Neural progenitor cell (in vitro differentiated cells): ENCODE measurements at regions not wholly inside any gene's neighbourhood (a gene's known extent, or its start where the extent isn't known, plus 50 kb on each side); places are given as distances from the start of the nearest gene placed in this dataset.

Experiments
- DNase-seq: peaks from one replicate; pipeline ENCODE4 v3.0.0-alpha.2; 2016; ENCODE audit warnings: low spot score
- H2AFZ ChIP-seq: fragments of 200-600 bp; sonication (generic); replicated peaks from 2 replicates; pipeline ENCODE4 v1.6.1; 2016; ENCODE audit warnings: antibody characterized with exemption
- H3F3A ChIP-seq: fragments of 200-600 bp; sonication (generic); 2 replicates; pipeline ENCODE4 v1.6.1; 2016; ENCODE audit warnings: antibody characterized with exemption, low read depth
- H3K27ac ChIP-seq: fragments of 200-600 bp; sonication (generic); 2 replicates; pipeline ENCODE4 v1.5.1; 2016; ENCODE audit warnings: mild to moderate bottlenecking
- H3K27me3 ChIP-seq: fragments of 200-600 bp; sonication (generic); 2 replicates; pipeline ENCODE4 v1.6.1; 2016; ENCODE audit warnings: mild to moderate bottlenecking, moderate library complexity
- H3K36me3 ChIP-seq: fragments of 200-600 bp; sonication (generic); 2 replicates; pipeline ENCODE4 v1.5.1; 2016
- H3K4me1 ChIP-seq: fragments of 200-600 bp; sonication (generic); 2 replicates; pipeline ENCODE4 v1.6.1; 2016; ENCODE audit warnings: mixed run types
- H3K4me2 ChIP-seq: fragments of 200-600 bp; sonication (generic); 2 replicates; pipeline ENCODE4 v1.6.1; 2016
- H3K4me3 ChIP-seq: fragments of 200-600 bp; sonication (generic); 2 replicates; pipeline ENCODE4 v1.5.1; 2016
- H3K79me2 ChIP-seq: fragments of 200-600 bp; sonication (generic); 2 replicates; pipeline ENCODE4 v1.6.1; 2016; ENCODE audit warnings: low read depth
- H3K9ac ChIP-seq: fragments of 200-600 bp; sonication (generic); 2 replicates; pipeline ENCODE4 v1.6.1; 2016
- H3K9me3 ChIP-seq: fragments of 200-600 bp; sonication (generic); 2 replicates; pipeline ENCODE4 v1.5.1; 2016; ENCODE audit warnings: low read depth
- H4K20me1 ChIP-seq: fragments of 200-600 bp; sonication (generic); 2 replicates; pipeline ENCODE4 v1.6.1; 2016; ENCODE audit warnings: low read depth
- H3K27ac Mint-ChIP-seq: 3 replicates; pipeline ENCODE4 v1.8.0; 2021; ENCODE audit warnings: mixed read lengths
- H3K27me3 Mint-ChIP-seq: 2 replicates; pipeline ENCODE4 v1.8.0; 2022; ENCODE audit warnings: low read depth, mild to moderate bottlenecking, inconsistent platforms, moderate library complexity, mixed read lengths; ENCODE audit not compliant: insufficient read depth
- H3K36me3 Mint-ChIP-seq: 3 replicates; pipeline ENCODE4 v1.8.0; 2021; ENCODE audit warnings: mixed read lengths
- H3K4me1 Mint-ChIP-seq: 3 replicates; pipeline ENCODE4 v1.8.0; 2021; ENCODE audit warnings: mixed read lengths
- H3K4me3 Mint-ChIP-seq: 3 replicates; pipeline ENCODE4 v1.8.0; 2021; ENCODE audit warnings: mild to moderate bottlenecking, moderate library complexity, mixed read lengths
- H3K9me3 Mint-ChIP-seq: 3 replicates; pipeline ENCODE4 v1.8.0; 2020; ENCODE audit warnings: mixed read lengths
- EZH2 ChIP-seq: fragments of 200-600 bp; sonication (generic); IDR thresholded peaks from 2 replicates; pipeline ENCODE4 v1.6.1; 2017; ENCODE audit warnings: antibody characterized with exemption, mild to moderate bottlenecking, moderate library complexity
- EZH2phosphoT487 ChIP-seq: fragments of 200-600 bp; sonication (generic); IDR thresholded peaks from 2 replicates; pipeline ENCODE4 v1.6.1; 2017; ENCODE audit warnings: antibody characterized with exemption
- TF ChIP-seq, protein P1 (sequence below): fragments of 200-600 bp; sonication (generic); IDR thresholded peaks from 2 replicates; pipeline ENCODE4 v1.5.1; 2017; ENCODE audit warnings: antibody characterized with exemption, mild to moderate bottlenecking

DNA sequence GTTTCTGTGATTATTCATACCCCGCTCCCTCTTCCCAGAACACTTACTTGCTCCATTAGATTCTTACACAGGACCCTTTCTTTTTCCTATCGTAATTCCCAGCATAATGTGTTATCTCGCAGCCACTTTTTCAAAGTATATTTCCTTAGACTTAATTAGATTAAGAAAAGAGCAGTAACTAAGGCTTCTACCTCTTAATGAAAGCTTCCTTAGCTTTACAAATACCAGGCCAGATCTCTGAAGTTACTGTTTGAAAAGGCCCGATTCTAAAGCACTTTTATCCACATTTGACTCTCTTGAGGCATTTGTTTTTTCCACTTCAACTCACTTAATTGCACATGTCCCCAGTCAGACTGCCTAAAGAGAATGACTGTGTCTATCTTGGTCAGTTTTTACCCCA lies 1264.3 kb upstream of the ADGRL2 start:
- TF ChIP-seq EZH2, result no peak
- peak; percentile 64 for TF ChIP-seq EZH2phosphoT487
- Histone ChIP-seq H3K9me3 (no peaks in the 10 kb centered on the region), H3K9ac (no peak overlapping the region), H3K36me3 (no peaks in the 10 kb centered on the region), H3K27ac (no peak overlapping the region), H3K4me1 (peaks cover 59% of the 10 kb centered on the region), H3K27me3 (no peaks in the 10 kb centered on the region), H2AFZ (no peak overlapping the region), H3K79me2 (no peaks in the 10 kb centered on the region), H3K4me2 (peak overlapping the region; percentile 46), H3F3A (peaks cover 21% of the 10 kb centered on the region), H4K20me1 (no peaks in the 10 kb centered on the region), H3K4me3 (no peak overlapping the region)
- Mint-ChIP-seq H3K27ac (peak overlapping the region; percentile 39), H3K27me3 (no peaks in the 10 kb centered on the region), H3K9me3 (no peaks in the 10 kb centered on the region), H3K36me3 (no peaks in the 10 kb centered on the region), H3K4me3 (no peak overlapping the region), H3K4me1 (peaks cover 46% of the 10 kb centered on the region)
- DNase-seq, result peak; percentile 55

DNA sequence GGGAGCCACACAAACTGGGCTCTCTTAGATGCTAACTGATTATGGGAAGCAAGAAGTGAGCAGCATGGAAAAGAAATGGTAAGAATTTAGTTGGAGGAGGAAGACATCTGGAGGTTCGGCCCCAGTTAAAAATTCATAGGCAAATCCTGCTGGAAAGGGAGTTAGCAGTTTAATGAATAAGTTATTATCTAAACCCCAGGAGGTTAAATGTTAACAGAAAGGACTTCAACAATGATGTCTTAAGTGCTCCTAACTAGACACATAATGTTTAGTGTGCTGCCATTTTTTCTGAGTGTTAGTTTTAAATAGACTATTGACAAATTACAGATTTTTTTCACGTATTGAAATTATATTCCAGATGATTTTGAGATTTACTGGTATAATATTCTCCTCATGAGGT lies 1265.3 kb upstream of the ADGRL2 start:
- Mint-ChIP-seq H3K9me3 (no peaks in the 10 kb centered on the region), H3K36me3 (no peaks in the 10 kb centered on the region), H3K4me1 (peaks cover 46% of the 10 kb centered on the region), H3K4me3 (no peak overlapping the region), H3K27me3 (no peaks in the 10 kb centered on the region), H3K27ac (no peak overlapping the region)
- Histone ChIP-seq H2AFZ (no peak overlapping the region), H3K9me3 (no peaks in the 10 kb centered on the region), H3K27ac (no peak overlapping the region), H3K4me1 (peaks cover 59% of the 10 kb centered on the region), H3K27me3 (no peaks in the 10 kb centered on the region), H3K9ac (no peak overlapping the region), H4K20me1 (no peaks in the 10 kb centered on the region), H3K79me2 (no peaks in the 10 kb centered on the region), H3K4me3 (no peak overlapping the region), H3F3A (peaks cover 21% of the 10 kb centered on the region), H3K36me3 (no peaks in the 10 kb centered on the region), H3K4me2 (peak overlapping the region; percentile 46)
- peak; percentile 8 for DNase-seq
- TF ChIP-seq, protein P1, sequence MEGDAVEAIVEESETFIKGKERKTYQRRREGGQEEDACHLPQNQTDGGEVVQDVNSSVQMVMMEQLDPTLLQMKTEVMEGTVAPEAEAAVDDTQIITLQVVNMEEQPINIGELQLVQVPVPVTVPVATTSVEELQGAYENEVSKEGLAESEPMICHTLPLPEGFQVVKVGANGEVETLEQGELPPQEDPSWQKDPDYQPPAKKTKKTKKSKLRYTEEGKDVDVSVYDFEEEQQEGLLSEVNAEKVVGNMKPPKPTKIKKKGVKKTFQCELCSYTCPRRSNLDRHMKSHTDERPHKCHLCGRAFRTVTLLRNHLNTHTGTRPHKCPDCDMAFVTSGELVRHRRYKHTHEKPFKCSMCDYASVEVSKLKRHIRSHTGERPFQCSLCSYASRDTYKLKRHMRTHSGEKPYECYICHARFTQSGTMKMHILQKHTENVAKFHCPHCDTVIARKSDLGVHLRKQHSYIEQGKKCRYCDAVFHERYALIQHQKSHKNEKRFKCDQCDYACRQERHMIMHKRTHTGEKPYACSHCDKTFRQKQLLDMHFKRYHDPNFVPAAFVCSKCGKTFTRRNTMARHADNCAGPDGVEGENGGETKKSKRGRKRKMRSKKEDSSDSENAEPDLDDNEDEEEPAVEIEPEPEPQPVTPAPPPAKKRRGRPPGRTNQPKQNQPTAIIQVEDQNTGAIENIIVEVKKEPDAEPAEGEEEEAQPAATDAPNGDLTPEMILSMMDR, result no peak
- TF ChIP-seq EZH2, result no peak
- TF ChIP-seq EZH2phosphoT487, result no peak

GRCh38 chr1:80534606-80535360 lies 1266.0 kb upstream of the ADGRL2 start:
- Histone ChIP-seq H3K4me1 (peaks cover 59% of the 10 kb centered on the region), H3K36me3 (no peaks in the 10 kb centered on the region), H3K27ac (no peak overlapping the region), H3K4me2 (peak overlapping the region; percentile 46), H3K9ac (no peak overlapping the region), H3K9me3 (no peaks in the 10 kb centered on the region), H3K27me3 (no peaks in the 10 kb centered on the region), H4K20me1 (no peaks in the 10 kb centered on the region), H3K79me2 (no peaks in the 10 kb centered on the region), H3F3A (peaks cover 21% of the 10 kb centered on the region), H2AFZ (no peak overlapping the region), H3K4me3 (no peak overlapping the region)
- Mint-ChIP-seq H3K27me3 (no peaks in the 10 kb centered on the region), H3K4me1 (peaks cover 46% of the 10 kb centered on the region), H3K36me3 (no peaks in the 10 kb centered on the region), H3K9me3 (no peaks in the 10 kb centered on the region), H3K27ac (no peak overlapping the region), H3K4me3 (no peak overlapping the region)
- no peak for DNase-seq
- TF ChIP-seq EZH2, result no peak
- TF ChIP-seq, protein P1, result no peak
- no peak for TF ChIP-seq EZH2phosphoT487

DNA sequence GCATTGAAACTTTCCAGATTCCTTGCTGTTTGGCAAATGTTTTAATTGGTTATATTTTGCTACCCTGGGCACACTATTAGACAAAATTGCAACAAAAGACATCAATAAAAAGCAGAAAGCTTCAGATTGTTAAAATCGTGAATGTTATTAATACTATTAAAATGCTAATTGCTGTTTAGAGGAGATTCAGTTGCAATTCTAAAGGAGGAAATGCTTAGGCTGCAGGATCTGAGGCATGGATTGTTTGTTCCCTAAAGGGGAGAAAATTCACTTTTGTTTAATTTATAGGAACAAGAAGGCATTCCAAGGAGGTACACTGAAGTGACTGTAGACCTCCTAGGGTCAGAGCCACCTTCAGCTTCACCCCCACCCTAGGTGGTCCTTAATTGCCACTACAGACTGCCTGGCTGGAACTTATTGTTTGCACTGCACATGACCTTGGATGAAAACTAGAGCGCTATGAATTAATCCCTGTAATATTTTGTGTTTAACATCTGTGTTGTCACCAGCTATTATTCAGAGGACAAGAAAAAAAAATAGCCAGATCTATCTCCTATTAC lies 1266.9 kb upstream of the ADGRL2 start:
- Histone ChIP-seq H3K27ac (no peak overlapping the region), H2AFZ (no peak overlapping the region), H3K27me3 (no peaks in the 10 kb centered on the region), H3K4me3 (no peak overlapping the region), H4K20me1 (no peaks in the 10 kb centered on the region), H3K4me1 (peaks cover 59% of the 10 kb centered on the region), H3K9ac (no peak overlapping the region), H3F3A (peaks cover 21% of the 10 kb centered on the region), H3K36me3 (no peaks in the 10 kb centered on the region), H3K79me2 (no peaks in the 10 kb centered on the region), H3K9me3 (no peaks in the 10 kb centered on the region), H3K4me2 (peak overlapping the region; percentile 28)
- Mint-ChIP-seq H3K9me3 (no peaks in the 10 kb centered on the region), H3K36me3 (no peaks in the 10 kb centered on the region), H3K27ac (no peak overlapping the region), H3K4me3 (no peak overlapping the region), H3K27me3 (no peaks in the 10 kb centered on the region), H3K4me1 (peaks cover 46% of the 10 kb centered on the region)
- TF ChIP-seq EZH2 (no peak), EZH2phosphoT487 (no peak)
- TF ChIP-seq, protein P1, result no peak
- no peak for DNase-seq
